ENCODE measurements at regions not wholly inside any gene's neighbourhood (a gene's known extent, or its start where the extent isn't known, plus 50 kb on each side); places are given as distances from the start of the nearest gene placed in this dataset.
"Not testable (repeated sequence)": the region's sequence is repeated elsewhere in the genome, so short reads cannot be mapped to it uniquely, and the experiment has no call there.

DNA sequence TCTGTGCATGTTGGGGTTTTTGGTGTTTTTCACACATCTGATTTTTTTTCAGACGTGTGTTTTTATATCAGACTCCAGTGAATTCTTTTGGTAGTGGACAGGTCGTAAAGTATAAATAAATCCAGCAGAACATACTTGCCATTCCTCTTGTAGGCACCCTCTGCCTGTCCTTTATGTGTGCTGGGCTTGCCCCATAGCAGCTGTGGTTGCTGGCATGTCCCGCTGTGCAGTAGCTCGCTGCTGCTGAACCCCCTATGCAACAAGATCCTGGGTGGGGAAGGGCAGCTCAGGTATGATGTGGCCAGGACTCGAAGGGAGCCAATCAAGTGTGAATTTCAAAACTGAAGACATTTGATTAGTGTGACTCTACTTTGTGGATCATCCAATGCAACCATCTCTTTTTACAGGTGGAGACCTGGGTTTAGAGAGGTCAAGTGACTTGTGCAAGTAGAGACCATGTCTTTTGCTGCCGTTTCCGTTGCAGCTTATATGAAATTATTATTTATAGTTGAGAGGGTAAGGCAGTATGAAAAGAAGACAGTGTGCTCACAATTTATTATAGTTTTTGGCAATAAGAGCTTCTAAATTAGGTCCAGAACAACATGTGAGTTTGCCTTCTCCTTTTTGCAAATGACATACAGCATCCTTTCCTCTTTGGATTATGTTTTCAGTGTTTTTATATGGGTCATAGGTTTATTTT is 350.8 kb upstream of the C2CD4B start:
- no peaks in the 10 kb centered on the region for H3K36me3 Mint-ChIP-seq
- H3K4me1 Mint-ChIP-seq, result no peaks in the 10 kb centered on the region
- no peak overlapping the region for H3K4me3 Mint-ChIP-seq
- no peak overlapping the region for H3K27ac Mint-ChIP-seq
- H3K27me3 Mint-ChIP-seq, result peaks cover 13 to 33% (median 17%) of the 10 kb centered on the region in 3 donors
- H3K9me3 Mint-ChIP-seq, result no peaks in the 10 kb centered on the region
- ATAC-seq (ENCODE audit: low read depth in 2 of 2) (no peak), DNase-seq (no peak)

GRCh38 chr15:62517541-62517940 is 352.5 kb upstream of the C2CD4B start:
- no peaks in the 10 kb centered on the region for H3K4me1 Mint-ChIP-seq
- no peaks in the 10 kb centered on the region for H3K36me3 Mint-ChIP-seq
- no peak for ATAC-seq (ENCODE audit: low read depth in 2 of 2)
- no peak for DNase-seq
- H3K27me3 Mint-ChIP-seq, result peaks cover 11 to 48% (median 15%) of the 10 kb centered on the region in 3 donors
- no peaks in the 10 kb centered on the region for H3K9me3 Mint-ChIP-seq
- H3K4me3 Mint-ChIP-seq, result no peak overlapping the region
- H3K27ac Mint-ChIP-seq, result no peak overlapping the region

DNA sequence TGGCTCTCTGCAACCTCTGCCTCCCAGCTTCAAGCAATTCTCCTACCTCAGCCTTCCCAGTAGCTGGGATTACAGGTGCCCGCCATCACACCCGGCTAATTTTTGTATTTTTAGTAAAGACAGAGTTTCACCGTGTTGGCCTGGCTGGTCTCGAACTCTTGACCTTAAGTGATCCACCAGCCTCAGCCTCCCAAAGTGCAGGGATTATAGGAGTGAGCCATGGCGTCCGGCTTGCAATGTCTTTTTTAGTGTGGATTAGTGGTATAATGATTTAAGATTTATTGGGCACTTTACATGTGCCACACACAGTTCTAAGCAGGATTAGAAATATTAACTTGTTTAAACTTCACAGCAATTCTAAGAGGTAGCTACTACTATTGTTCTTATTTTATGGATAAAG is 353.6 kb upstream of the C2CD4B start:
- not testable (repeated sequence) for H3K36me3 Mint-ChIP-seq; H3K4me3 Mint-ChIP-seq; DNase-seq; H3K4me1 Mint-ChIP-seq; ATAC-seq (ENCODE audit: low read depth in 2 of 2); H3K9me3 Mint-ChIP-seq; H3K27ac Mint-ChIP-seq
- H3K27me3 Mint-ChIP-seq, result peaks cover 8 to 48% (median 12%) of the 10 kb centered on the region in 3 donors

DNA sequence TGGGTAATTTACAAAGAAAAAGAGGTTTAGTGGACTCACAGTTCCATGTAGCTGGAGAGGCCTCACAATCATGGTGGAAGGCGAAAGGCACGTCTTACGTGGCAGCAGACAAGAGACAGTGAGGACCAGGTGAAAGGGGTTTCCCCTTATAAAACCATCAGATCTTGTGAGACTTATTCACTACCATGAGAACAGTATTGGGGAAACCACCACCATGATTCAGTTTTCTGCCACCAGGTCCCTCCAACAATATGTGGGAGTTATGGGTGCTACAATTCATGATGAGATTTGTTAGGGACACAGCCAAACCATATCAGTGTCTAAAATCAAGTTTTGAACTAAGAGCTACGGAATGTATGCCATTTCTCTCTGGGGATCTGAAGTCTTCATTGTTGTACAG is 354.8 kb upstream of the C2CD4B start:
- Mint-ChIP-seq H3K4me3 (no peak overlapping the region), H3K4me1 (no peaks in the 10 kb centered on the region), H3K36me3 (no peaks in the 10 kb centered on the region), H3K9me3 (no peaks in the 10 kb centered on the region), H3K27ac (no peak overlapping the region), H3K27me3 (peaks cover 8 to 44% (median 12%) of the 10 kb centered on the region in 3 donors)
- ATAC-seq (ENCODE audit: low read depth in 2 of 2) (no peak), DNase-seq (no peak)

DNA sequence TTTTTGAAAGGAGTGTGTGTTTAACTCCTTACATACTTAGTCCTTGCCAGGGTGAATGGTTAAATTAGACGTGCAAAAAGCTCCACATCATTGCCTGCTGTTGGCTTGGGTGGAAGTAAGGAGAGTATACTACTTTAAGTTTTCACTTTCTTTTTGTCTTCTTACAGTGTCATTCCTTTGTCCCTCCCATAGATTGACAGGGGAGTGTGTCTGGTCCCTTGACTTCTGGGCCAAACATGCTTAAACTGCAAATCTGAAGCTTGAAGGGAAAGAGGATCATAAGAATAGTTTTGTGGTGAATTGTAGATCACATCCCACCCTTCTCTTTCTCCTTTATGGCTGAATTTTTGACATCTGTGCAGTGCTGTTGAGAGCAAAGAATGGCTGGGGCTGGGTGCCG is 355.8 kb upstream of the C2CD4B start:
- Mint-ChIP-seq H3K9me3 (no peaks in the 10 kb centered on the region), H3K4me3 (no peak overlapping the region), H3K4me1 (no peaks in the 10 kb centered on the region), H3K36me3 (no peaks in the 10 kb centered on the region), H3K27me3 (peaks cover 8 to 43% (median 16%) of the 10 kb centered on the region in 3 donors), H3K27ac (no peak overlapping the region)
- DNase-seq, result no peak
- no peak for ATAC-seq (ENCODE audit: low read depth in 2 of 2)

DNA sequence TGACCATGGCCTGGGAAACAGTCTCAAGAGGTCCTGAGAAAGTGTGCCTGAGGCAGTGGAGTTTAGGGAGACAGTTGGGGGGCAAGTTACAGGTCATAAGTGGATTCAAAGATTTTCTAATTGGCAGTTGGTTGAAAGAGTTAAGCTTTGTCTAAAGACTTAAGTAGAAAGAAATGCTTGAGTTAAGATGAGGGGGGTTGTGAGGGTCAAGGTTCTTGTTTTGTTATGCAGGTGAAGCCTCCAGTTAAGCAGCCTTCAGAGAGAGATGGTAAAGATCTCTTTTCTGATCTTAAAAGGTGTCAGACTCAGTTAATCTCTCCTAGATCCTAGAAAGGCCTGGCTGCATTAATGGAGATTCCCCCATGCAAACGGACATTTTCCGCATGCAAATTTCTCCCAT is 356.3 kb upstream of the C2CD4B start:
- DNase-seq (no peak), ATAC-seq (ENCODE audit: low read depth in 2 of 2) (no peak)
- Mint-ChIP-seq H3K27me3 (peaks cover 8 to 42% (median 15%) of the 10 kb centered on the region in 3 donors), H3K36me3 (no peaks in the 10 kb centered on the region), H3K4me1 (no peaks in the 10 kb centered on the region), H3K27ac (no peak overlapping the region), H3K4me3 (no peak overlapping the region), H3K9me3 (no peaks in the 10 kb centered on the region)

GRCh38 chr15:62524848-62525247 is 359.8 kb upstream of the C2CD4B start:
- ATAC-seq (ENCODE audit: low read depth in 2 of 2), result no peak

DNA sequence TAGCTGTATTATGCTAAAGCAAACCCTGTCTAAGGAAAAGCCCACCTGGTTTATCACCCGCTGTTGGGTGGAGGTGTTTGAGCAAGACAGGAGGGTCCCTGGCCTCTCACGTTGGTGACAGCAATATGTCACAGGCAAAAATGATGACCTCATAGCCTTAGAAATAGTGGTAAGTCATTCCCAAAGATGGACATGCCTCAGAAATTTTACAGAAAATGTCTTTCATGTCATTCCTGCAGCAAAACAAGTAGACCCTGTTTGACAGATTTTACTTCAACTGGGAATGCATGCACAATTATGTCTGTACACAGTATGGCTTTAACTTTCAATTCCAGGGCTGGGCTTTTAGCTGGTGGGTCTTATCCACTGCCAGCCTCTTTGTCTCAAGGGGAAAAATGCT is 362.3 kb upstream of the C2CD4B start:
- H3K36me3 Mint-ChIP-seq, result no peaks in the 10 kb centered on the region
- no peaks in the 10 kb centered on the region for H3K4me1 Mint-ChIP-seq
- ATAC-seq (ENCODE audit: low read depth in 2 of 2), result no peak

More at GRCh38 chr15:62524848-62525247, 359.8 kb upstream of the C2CD4B start:
- H3K4me1 Mint-ChIP-seq, result no peaks in the 10 kb centered on the region
- H3K4me3 Mint-ChIP-seq, result no peak overlapping the region
- H3K27ac Mint-ChIP-seq, result peak overlapping the region in 1 of 6 donors; percentile 41
- no peaks in the 10 kb centered on the region for H3K36me3 Mint-ChIP-seq
- H3K27me3 Mint-ChIP-seq, result peaks cover 13 to 32% (median 18%) of the 10 kb centered on the region in 3 donors
- no peaks in the 10 kb centered on the region for H3K9me3 Mint-ChIP-seq
- no peak for DNase-seq

DNA sequence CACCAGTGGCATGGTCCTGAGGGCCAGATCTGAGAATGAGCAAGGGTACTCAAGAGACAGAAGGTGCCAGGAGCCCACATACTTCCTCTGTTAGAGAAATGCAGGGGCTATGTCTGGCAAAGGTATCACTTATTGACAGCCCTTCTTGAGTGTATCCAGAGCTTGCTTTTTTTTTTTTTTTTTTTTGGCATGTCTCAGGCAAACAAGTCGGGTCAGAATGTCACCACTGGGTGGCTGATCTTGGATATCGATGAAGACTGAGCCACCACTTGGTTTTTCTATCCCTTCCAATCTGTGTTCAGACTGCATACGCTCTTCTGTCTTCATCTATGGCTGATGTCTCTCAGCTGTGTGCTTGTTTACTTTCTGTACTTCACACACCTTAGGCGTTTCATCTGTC is 363.4 kb upstream of the C2CD4B start:
- no peak overlapping the region for H3K27ac Mint-ChIP-seq
- ATAC-seq (ENCODE audit: low read depth in 2 of 2) (no peak), DNase-seq (no peak)
- H3K4me1 Mint-ChIP-seq, result no peaks in the 10 kb centered on the region
- H3K27me3 Mint-ChIP-seq, result peaks cover 5 to 32% (median 16%) of the 10 kb centered on the region in 3 donors
- H3K36me3 Mint-ChIP-seq, result no peaks in the 10 kb centered on the region
- peaks cover 0 to 7% (median 0%) of the 10 kb centered on the region in 7 donors for H3K9me3 Mint-ChIP-seq
- H3K4me3 Mint-ChIP-seq, result no peak overlapping the region

More for the DNA sequence above, 362.3 kb upstream of the C2CD4B start:
- no peak overlapping the region for H3K27ac Mint-ChIP-seq
- no peak overlapping the region for H3K4me3 Mint-ChIP-seq
- peaks cover 13 to 35% (median 16%) of the 10 kb centered on the region in 3 donors for H3K27me3 Mint-ChIP-seq
- peaks cover 0 to 7% (median 0%) of the 10 kb centered on the region in 7 donors for H3K9me3 Mint-ChIP-seq
- DNase-seq, result no peak

GRCh38 chr15:62532367-62532766 is 367.3 kb upstream of the C2CD4B start:
- ATAC-seq (ENCODE audit: low read depth in 2 of 2) (no peak), DNase-seq (no peak)
- Mint-ChIP-seq H3K36me3 (no peaks in the 10 kb centered on the region), H3K4me1 (no peaks in the 10 kb centered on the region), H3K9me3 (peaks cover 0 to 7% (median 0%) of the 10 kb centered on the region in 7 donors), H3K4me3 (no peak overlapping the region), H3K27ac (no peak overlapping the region), H3K27me3 (peaks cover 0 to 25% (median 8%) of the 10 kb centered on the region in 3 donors)

- ATAC-seq (ENCODE audit: low read depth in 2 of 2), result no peak
- DNase-seq, result no peak
- Mint-ChIP-seq H3K27me3 (peaks cover 0 to 26% (median 4%) of the 10 kb centered on the region in 3 donors), H3K36me3 (no peaks in the 10 kb centered on the region), H3K27ac (no peak overlapping the region), H3K4me1 (no peaks in the 10 kb centered on the region), H3K4me3 (no peak overlapping the region), H3K9me3 (peaks cover 0 to 7% (median 0%) of the 10 kb centered on the region in 7 donors)
Observed at GRCh38 chr15:62533687-62534086, 368.6 kb upstream of the C2CD4B start.

- H3K4me1 Mint-ChIP-seq, result no peaks in the 10 kb centered on the region
- peaks cover 0 to 7% (median 0%) of the 10 kb centered on the region in 7 donors for H3K9me3 Mint-ChIP-seq
- no peak overlapping the region for H3K4me3 Mint-ChIP-seq
- no peaks in the 10 kb centered on the region for H3K36me3 Mint-ChIP-seq
- H3K27ac Mint-ChIP-seq, result no peak overlapping the region
- peaks cover 0 to 30% (median 4%) of the 10 kb centered on the region in 3 donors for H3K27me3 Mint-ChIP-seq
- ATAC-seq (ENCODE audit: low read depth in 2 of 2), result no peak
- DNase-seq, result no peak
Observed at GRCh38 chr15:62534996-62535395, 369.9 kb upstream of the C2CD4B start.

GRCh38 chr15:62539236-62539635 is 374.2 kb upstream of the C2CD4B start:
- H3K9me3 Mint-ChIP-seq, result no peaks in the 10 kb centered on the region
- H3K4me3 Mint-ChIP-seq, result no peak overlapping the region
- DNase-seq (no peak), ATAC-seq (ENCODE audit: low read depth in 2 of 2) (no peak)
- no peaks in the 10 kb centered on the region for H3K4me1 Mint-ChIP-seq
- H3K36me3 Mint-ChIP-seq, result no peaks in the 10 kb centered on the region
- H3K27ac Mint-ChIP-seq, result no peak overlapping the region
- peaks cover 0 to 7% (median 6%) of the 10 kb centered on the region in 3 donors for H3K27me3 Mint-ChIP-seq

- no peak overlapping the region for H3K4me3 Mint-ChIP-seq
- ATAC-seq (ENCODE audit: low read depth in 2 of 2), result no peak
- peaks cover 0 to 4% (median 0%) of the 10 kb centered on the region in 3 donors for H3K4me1 Mint-ChIP-seq
- no peak for DNase-seq
- H3K27ac Mint-ChIP-seq, result no peak overlapping the region
- no peaks in the 10 kb centered on the region for H3K9me3 Mint-ChIP-seq
- H3K27me3 Mint-ChIP-seq, result peaks cover 5 to 6% (median 5%) of the 10 kb centered on the region in 3 donors
- H3K36me3 Mint-ChIP-seq, result no peaks in the 10 kb centered on the region
Observed at GRCh38 chr15:62541250-62541649, 376.2 kb upstream of the C2CD4B start.

All from naive B cell (primary cell).